CD14-positive monocyte (primary cell): ENCODE measurements at regions not wholly inside any gene's neighbourhood (a gene's known extent, or its start where the extent isn't known, plus 50 kb on each side); places are given as distances from the start of the nearest gene placed in this dataset.
A peak's percentile ranks its signal among the peaks of the same experiment; 100 is the strongest.

Source experiments
- DNase-seq, 3 donors: peaks; one replicate each; pipeline ENCODE4 v3.0.0-alpha.2; 2011 to 2022
- H2AFZ ChIP-seq: 2 replicates; pipeline ENCODE4 v1.6.0; 2012; ENCODE audit warnings: mild to moderate bottlenecking, low read depth, low read length, inconsistent platforms; ENCODE audit not compliant: insufficient read depth, poor library complexity, severe bottlenecking
- H3K27ac ChIP-seq, 2 donors: 1 replicate in 1 of 2; 2 replicates in 1 of 2; pipeline ENCODE4 v1.5.1; 2012 to 2013; ENCODE audit warnings: low read length in 2 of 2, control low read depth in 1 of 2, inconsistent platforms in 1 of 2, low read depth in 1 of 2, mild to moderate bottlenecking in 1 of 2
- H3K27me3 ChIP-seq, 2 donors: one replicate each; pipeline versions ENCODE4 v1.6.0 to v1.6.1; 2011 to 2013; ENCODE audit warnings: low read length in 2 of 2; ENCODE audit not compliant: control insufficient read depth in 2 of 2, insufficient read depth in 2 of 2
- H3K36me3 ChIP-seq, 2 donors: replicated peaks in 1 of 2; 1 replicate in 1 of 2; 2 replicates in 1 of 2; pipeline versions ENCODE4 v1.5.1 to v1.6.1; 2012 to 2013; ENCODE audit warnings: low read length in 2 of 2, control low read depth in 1 of 2, inconsistent platforms in 1 of 2, mild to moderate bottlenecking in 1 of 2; ENCODE audit not compliant: insufficient read depth in 2 of 2, control insufficient read depth in 1 of 2
- H3K4me1 ChIP-seq, 2 donors: 1 replicate in 1 of 2; 2 replicates in 1 of 2; pipeline versions ENCODE4 v1.5.1 to v1.6.1; 2012 to 2013; ENCODE audit warnings: low read length in 2 of 2, control low read depth in 1 of 2, inconsistent platforms in 1 of 2, mild to moderate bottlenecking in 1 of 2, moderate library complexity in 1 of 2; ENCODE audit not compliant: insufficient read depth in 2 of 2, control insufficient read depth in 1 of 2
- H3K4me2 ChIP-seq: replicated peaks from 2 replicates; pipeline ENCODE3; 2012; ENCODE audit warnings: low read length, moderate library complexity, mild to moderate bottlenecking; ENCODE audit not compliant: poor library complexity, severe bottlenecking; ENCODE audit errors: extremely low read depth
- H3K4me3 ChIP-seq, 3 experiments: fragments of 200-600 bp in 1 of 3; sonication (generic) in 1 of 3; replicated peaks in 1 of 3; 1 replicate in 2 of 3; 2 replicates in 1 of 3; pipeline ENCODE4 v1.5.1; 2011 to 2013; ENCODE audit warnings: low read length in 3 of 3, mild to moderate bottlenecking in 3 of 3, control low read depth in 2 of 3, low read depth in 2 of 3, inconsistent platforms in 1 of 3, moderate library complexity in 1 of 3
- H3K79me2 ChIP-seq: 2 replicates; pipeline ENCODE4 v1.6.0; 2012; ENCODE audit warnings: mild to moderate bottlenecking, control low read depth, inconsistent platforms, low read length, moderate library complexity; ENCODE audit not compliant: insufficient read depth
- H3K9ac ChIP-seq: 2 replicates; pipeline ENCODE4 v1.6.0; 2017; ENCODE audit warnings: low read length, mild to moderate bottlenecking; ENCODE audit not compliant: insufficient read depth, poor library complexity, severe bottlenecking
- H3K9me3 ChIP-seq, 2 donors: replicated peaks in 1 of 2; 1 replicate in 1 of 2; 2 replicates in 1 of 2; pipeline versions ENCODE4 v1.5.1 to v1.6.1; 2012 to 2013; ENCODE audit warnings: low read length in 2 of 2, control low read depth in 1 of 2; ENCODE audit not compliant: control insufficient read depth in 1 of 2, insufficient read depth in 1 of 2
- H4K20me1 ChIP-seq: 2 replicates; pipeline ENCODE4 v1.6.0; 2012; ENCODE audit warnings: mild to moderate bottlenecking, low read length, control low read depth, moderate library complexity; ENCODE audit not compliant: insufficient read depth
- H3K27ac Mint-ChIP-seq, 7 donors: one replicate each; pipeline ENCODE4 v1.8.0; 2020; ENCODE audit warnings: mild to moderate bottlenecking in 7 of 7, mixed read lengths in 7 of 7, moderate library complexity in 6 of 7, inconsistent platforms in 2 of 7
- H3K27me3 Mint-ChIP-seq, 3 donors: one replicate each; pipeline ENCODE4 v1.8.0; 2021 to 2022; ENCODE audit warnings: low read depth in 3 of 3, mild to moderate bottlenecking in 3 of 3, mixed read lengths in 3 of 3, moderate library complexity in 3 of 3, inconsistent platforms in 1 of 3
- H3K36me3 Mint-ChIP-seq, 2 donors: one replicate each; pipeline ENCODE4 v1.8.0; 2020; ENCODE audit warnings: mixed read lengths in 2 of 2, inconsistent platforms in 1 of 2, mild to moderate bottlenecking in 1 of 2
- H3K4me1 Mint-ChIP-seq: one replicate; pipeline ENCODE4 v1.8.0; 2020; ENCODE audit warnings: mild to moderate bottlenecking, mixed read lengths
- H3K4me3 Mint-ChIP-seq, 2 donors: one replicate each; pipeline ENCODE4 v1.8.0; 2020; ENCODE audit warnings: mild to moderate bottlenecking in 2 of 2, mixed read lengths in 2 of 2, moderate library complexity in 1 of 2
- H3K9me3 Mint-ChIP-seq, 7 donors: one replicate each; pipeline ENCODE4 v1.8.0; 2020 to 2022; ENCODE audit warnings: mixed read lengths in 7 of 7, mild to moderate bottlenecking in 6 of 7, moderate library complexity in 6 of 7, inconsistent platforms in 2 of 7
- WGBS: methylation state at CpG from one replicate; pipeline ENCODE4 v1.1.5; 2013; ENCODE audit warnings: missing lambda C conversion rate; ENCODE audit not compliant: insufficient coverage; 5-methylcytosine and 5-hydroxymethylcytosine counted together
- intact Hi-C, 2 donors: fragments of 100-400 bp; cut with micrococcal nuclease; formaldehyde crosslinking; loops; one replicate each; pipeline versions ENCODE4 v1.15.0 to v1.15.1; 2023
- TF ChIP-seq, protein P1 (sequence below): fragments of 200-600 bp; IDR thresholded peaks from one replicate; pipeline ENCODE4 v1.8.0; 2022; ENCODE audit warnings: antibody characterized with exemption, mild to moderate bottlenecking

DNA sequence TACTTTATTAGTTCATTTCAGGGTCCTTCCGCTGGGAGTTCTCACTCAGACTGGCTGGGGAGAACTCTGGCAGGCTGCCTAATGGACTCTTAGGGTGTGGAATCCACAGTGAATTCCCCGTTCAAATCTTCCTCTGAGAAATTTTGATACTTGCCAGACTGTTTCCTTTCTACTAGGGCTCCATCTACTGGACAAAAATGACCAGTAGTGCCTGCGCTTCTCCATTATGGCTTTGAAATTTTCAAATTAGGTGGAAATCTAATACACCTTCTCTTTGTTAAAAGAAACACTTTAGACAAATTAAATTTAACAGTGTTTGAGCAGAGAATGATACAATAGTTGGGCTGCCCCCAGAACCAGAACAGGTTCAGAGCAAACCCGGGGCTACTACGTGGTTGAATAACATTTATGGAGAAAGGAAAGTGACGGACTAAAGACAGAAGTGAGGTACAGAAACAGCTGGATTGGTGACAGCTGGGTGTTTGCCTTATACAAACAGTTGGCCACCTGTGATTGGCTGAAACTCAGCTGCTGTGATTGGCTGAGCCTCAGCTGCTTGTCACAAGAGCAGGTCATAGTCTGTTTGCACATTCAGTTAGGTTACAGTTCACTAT, 52.9 kb upstream of the FDX1 start:
- intact Hi-C loops, result loop anchor here (2.0 to 5.0 kb wide), 3 partner anchors 55 to 176 kb away; no protein-coding TSS in a partner anchor
- WGBS, result 8% methylated on average over 4 of the region's 6 CpGs
- H3K9me3 ChIP-seq, result no peaks in the 10 kb centered on the region
- no peak overlapping the region for H3K9ac ChIP-seq
- no peaks in the 10 kb centered on the region for H3K79me2 ChIP-seq
- H3K36me3 ChIP-seq, result no peaks in the 10 kb centered on the region
- peak; percentile 65 to 86 (median 75) for DNase-seq
- peaks cover 35 to 47% of the 10 kb centered on the region in 2 donors for H3K4me1 ChIP-seq
- H3K4me2 ChIP-seq, result peak overlapping the region; percentile 67
- Mint-ChIP-seq H3K36me3 (no peaks in the 10 kb centered on the region), H3K27me3 (peaks cover 0 to 2% (median 0%) of the 10 kb centered on the region in 3 donors), H3K4me1 (peaks cover 43% of the 10 kb centered on the region), H3K9me3 (peaks cover 0 to 2% (median 0%) of the 10 kb centered on the region in 7 donors), H3K27ac (peak overlapping the region; percentile 76 to 92 (median 85)), H3K4me3 (peak overlapping the region; percentile 59 to 80)
- peak overlapping the region; percentile 23 to 51 (median 38) for H3K4me3 ChIP-seq
- peak overlapping the region; percentile 67 for H2AFZ ChIP-seq
- TF ChIP-seq, protein P1, sequence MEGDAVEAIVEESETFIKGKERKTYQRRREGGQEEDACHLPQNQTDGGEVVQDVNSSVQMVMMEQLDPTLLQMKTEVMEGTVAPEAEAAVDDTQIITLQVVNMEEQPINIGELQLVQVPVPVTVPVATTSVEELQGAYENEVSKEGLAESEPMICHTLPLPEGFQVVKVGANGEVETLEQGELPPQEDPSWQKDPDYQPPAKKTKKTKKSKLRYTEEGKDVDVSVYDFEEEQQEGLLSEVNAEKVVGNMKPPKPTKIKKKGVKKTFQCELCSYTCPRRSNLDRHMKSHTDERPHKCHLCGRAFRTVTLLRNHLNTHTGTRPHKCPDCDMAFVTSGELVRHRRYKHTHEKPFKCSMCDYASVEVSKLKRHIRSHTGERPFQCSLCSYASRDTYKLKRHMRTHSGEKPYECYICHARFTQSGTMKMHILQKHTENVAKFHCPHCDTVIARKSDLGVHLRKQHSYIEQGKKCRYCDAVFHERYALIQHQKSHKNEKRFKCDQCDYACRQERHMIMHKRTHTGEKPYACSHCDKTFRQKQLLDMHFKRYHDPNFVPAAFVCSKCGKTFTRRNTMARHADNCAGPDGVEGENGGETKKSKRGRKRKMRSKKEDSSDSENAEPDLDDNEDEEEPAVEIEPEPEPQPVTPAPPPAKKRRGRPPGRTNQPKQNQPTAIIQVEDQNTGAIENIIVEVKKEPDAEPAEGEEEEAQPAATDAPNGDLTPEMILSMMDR, result peak; percentile 85
- H4K20me1 ChIP-seq, result no peaks in the 10 kb centered on the region
- H3K27ac ChIP-seq, result peak overlapping the region; percentile 47 to 69
- no peaks in the 10 kb centered on the region for H3K27me3 ChIP-seq

- peak overlapping the region in 4 of 7 donors; percentile 17 to 85 (median 32) for H3K27ac Mint-ChIP-seq
- peaks cover 43% of the 10 kb centered on the region for H3K4me1 Mint-ChIP-seq
- H3K79me2 ChIP-seq, result no peaks in the 10 kb centered on the region
- H3K9me3 Mint-ChIP-seq, result peaks cover 0 to 2% (median 0%) of the 10 kb centered on the region in 7 donors
- no peak overlapping the region for H3K4me3 Mint-ChIP-seq
- H3K4me1 ChIP-seq, result peaks cover 35 to 44% of the 10 kb centered on the region in 2 donors
- H3K9ac ChIP-seq, result no peak overlapping the region
- H3K4me3 ChIP-seq, result no peak overlapping the region
- H3K27ac ChIP-seq, result peak overlapping the region in 1 of 2 donors; percentile 69
- no peak for DNase-seq
- 85% methylated on average over 2 of the region's 3 CpGs for WGBS
- H3K27me3 ChIP-seq, result no peaks in the 10 kb centered on the region
- H2AFZ ChIP-seq, result no peak overlapping the region
- TF ChIP-seq, protein P1, result no peak
- no peaks in the 10 kb centered on the region for H3K36me3 ChIP-seq
- no peaks in the 10 kb centered on the region for H4K20me1 ChIP-seq
- H3K36me3 Mint-ChIP-seq, result no peaks in the 10 kb centered on the region
- no peak overlapping the region for H3K4me2 ChIP-seq
- no peaks in the 10 kb centered on the region for H3K9me3 ChIP-seq
- H3K27me3 Mint-ChIP-seq, result peaks cover 0 to 2% (median 0%) of the 10 kb centered on the region in 3 donors
- intact Hi-C loops, result loop anchor here (2.0 to 5.0 kb wide), 3 partner anchors 55 to 177 kb away; no protein-coding TSS in a partner anchor
These were observed 52.3 kb upstream of the FDX1 start for GRCh38 chr11:110377434-110377833.
